WI38 (cell line): ENCODE measurements at regions not wholly inside any gene's neighbourhood (a gene's known extent, or its start where the extent isn't known, plus 50 kb on each side); places are given as distances from the start of the nearest gene placed in this dataset.

Source experiments
- H3K4me3 ChIP-seq: 2 replicates; pipeline ENCODE4 v1.5.1; 2011; ENCODE audit warnings: low read depth, mild to moderate bottlenecking, control low read depth, low read length
- CTCF ChIP-seq: IDR thresholded peaks from 2 replicates; pipeline ENCODE4 v1.5.1; 2012; ENCODE audit warnings: low read depth, mild to moderate bottlenecking, control low read depth, low read length

- H3K4me3 ChIP-seq: no peak overlapping the region
- no peak for TF ChIP-seq CTCF
Measured at GRCh38 chr4:31755751-31756150, 1035.6 kb downstream of the PCDH7 start.

GRCh38 chr4:31768756-31769155 lies 1048.6 kb downstream of the PCDH7 start:
- TF ChIP-seq CTCF: no peak
- no peak overlapping the region for H3K4me3 ChIP-seq

GRCh38 chr4:31783311-31783710 lies 1063.1 kb downstream of the PCDH7 start:
- no peak overlapping the region for H3K4me3 ChIP-seq
- TF ChIP-seq CTCF: no peak

- TF ChIP-seq CTCF: no peak
Measured at GRCh38 chr4:31784558-31784957, 1064.4 kb downstream of the PCDH7 start.

GRCh38 chr4:31787701-31788100 lies 1067.5 kb downstream of the PCDH7 start:
- no peak overlapping the region for H3K4me3 ChIP-seq

More at GRCh38 chr4:31784558-31784957, 1064.4 kb downstream of the PCDH7 start:
- no peak overlapping the region for H3K4me3 ChIP-seq

GRCh38 chr4:31788676-31789075 lies 1068.5 kb downstream of the PCDH7 start:
- H3K4me3 ChIP-seq: no peak overlapping the region
- TF ChIP-seq CTCF: no peak

More at GRCh38 chr4:31787701-31788100, 1067.5 kb downstream of the PCDH7 start:
- no peak for TF ChIP-seq CTCF

- H3K4me3 ChIP-seq: no peak overlapping the region
- TF ChIP-seq CTCF: no peak
Measured at GRCh38 chr4:31791666-31792065, 1071.5 kb downstream of the PCDH7 start.
